ENCODE measurements at regions not wholly inside any gene's neighbourhood (a gene's known extent, or its start where the extent isn't known, plus 50 kb on each side); places are given as distances from the start of the nearest gene placed in this dataset.

GRCh38 chr3:98966862-98967546, 65.5 kb upstream of the DCBLD2 start:
- no peak for TF ChIP-seq CTCF (IDR thresholded peaks at IDR 0.05; ENCODE audit: insufficient read depth, low read length, poor library complexity, severe bottlenecking)
- no peak for TF ChIP-seq EZH2phosphoT487 (conservative IDR thresholded peaks at IDR 0.05; ENCODE audit: low read length)

All from SU-DHL-6 (cell line).